ENCODE measurements at regions not wholly inside any gene's neighbourhood (a gene's known extent, or its start where the extent isn't known, plus 50 kb on each side); places are given as distances from the start of the nearest gene placed in this dataset.

DNA sequence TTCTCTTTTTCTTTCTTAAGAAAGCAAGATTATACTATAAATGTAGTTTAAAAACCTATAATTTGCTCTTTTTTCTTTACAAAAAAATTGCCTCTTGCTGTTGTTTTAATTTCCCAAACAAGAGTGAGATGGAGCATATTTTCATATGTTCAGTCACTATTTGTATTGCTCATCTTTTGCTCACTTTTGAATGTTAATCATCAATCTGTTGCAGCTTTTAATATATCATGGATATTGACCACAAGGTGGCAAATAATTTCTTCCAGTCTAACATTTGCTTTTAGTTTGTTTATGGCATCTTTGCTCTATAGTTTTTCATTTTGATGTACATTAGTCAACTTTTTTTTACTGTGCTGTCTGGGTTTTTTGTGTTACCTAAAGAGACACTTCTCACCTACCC is 112.6 kb upstream of the THRB start:
- no peaks in the 10 kb centered on the region for H3K4me1 Mint-ChIP-seq (ENCODE audit: unreplicated experiment)
- H3K4me3 Mint-ChIP-seq (ENCODE audit: unreplicated experiment), result no peak overlapping the region
- no peaks in the 10 kb centered on the region for H3K9me3 Mint-ChIP-seq (ENCODE audit: unreplicated experiment)
- TF ChIP-seq CTCF (IDR thresholded peaks at IDR 0.05), result no peak
- H3K27ac Mint-ChIP-seq (ENCODE audit: unreplicated experiment), result no peak overlapping the region
- H3K27me3 Mint-ChIP-seq (ENCODE audit: unreplicated experiment), result no peaks in the 10 kb centered on the region
- no peaks in the 10 kb centered on the region for H3K36me3 Mint-ChIP-seq (ENCODE audit: unreplicated experiment)
- no peak for DNase-seq (ENCODE audit: extremely low spot score, unreplicated experiment)

- DNase-seq (ENCODE audit: extremely low spot score, unreplicated experiment), result no peak
- Mint-ChIP-seq H3K36me3 (ENCODE audit: unreplicated experiment) (no peaks in the 10 kb centered on the region), H3K27me3 (ENCODE audit: unreplicated experiment) (no peaks in the 10 kb centered on the region), H3K9me3 (ENCODE audit: unreplicated experiment) (no peaks in the 10 kb centered on the region), H3K4me3 (ENCODE audit: unreplicated experiment) (no peak overlapping the region), H3K4me1 (ENCODE audit: unreplicated experiment) (no peaks in the 10 kb centered on the region), H3K27ac (ENCODE audit: unreplicated experiment) (no peak overlapping the region)
- TF ChIP-seq CTCF (IDR thresholded peaks at IDR 0.05), result no peak
Measured at GRCh38 chr3:24608701-24609390, 114.2 kb upstream of the THRB start.

DNA sequence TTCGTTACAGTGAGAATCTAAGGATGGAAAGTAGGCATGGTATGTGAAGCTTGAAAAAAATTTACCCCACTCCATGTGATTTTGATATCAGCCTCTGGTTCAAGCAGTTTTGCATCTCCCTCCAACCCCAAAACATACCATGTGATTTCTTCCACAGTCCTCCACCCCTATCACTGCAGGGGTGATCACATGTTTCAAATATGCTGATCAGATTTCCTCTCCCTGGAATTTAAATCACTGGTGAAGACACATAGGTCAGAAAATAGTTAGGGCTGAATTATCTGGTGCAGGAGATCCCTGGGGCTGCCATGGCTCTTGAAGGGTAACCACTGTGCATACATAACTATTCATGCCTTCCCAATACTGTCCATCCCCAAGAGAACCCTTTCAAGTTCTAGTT is 119.7 kb upstream of the THRB start:
- Mint-ChIP-seq H3K27ac (ENCODE audit: unreplicated experiment) (no peak overlapping the region), H3K36me3 (ENCODE audit: unreplicated experiment) (no peaks in the 10 kb centered on the region), H3K27me3 (ENCODE audit: unreplicated experiment) (peaks cover 4% of the 10 kb centered on the region), H3K9me3 (ENCODE audit: unreplicated experiment) (no peaks in the 10 kb centered on the region), H3K4me1 (ENCODE audit: unreplicated experiment) (peaks cover 3% of the 10 kb centered on the region), H3K4me3 (ENCODE audit: unreplicated experiment) (no peak overlapping the region)
- TF ChIP-seq CTCF (IDR thresholded peaks at IDR 0.05), result no peak
- no peak for DNase-seq (ENCODE audit: extremely low spot score, unreplicated experiment)

GRCh38 chr3:24615177-24615576 is 120.5 kb upstream of the THRB start:
- no peak for DNase-seq (ENCODE audit: extremely low spot score, unreplicated experiment)
- no peak for TF ChIP-seq CTCF (IDR thresholded peaks at IDR 0.05)
- H3K27me3 Mint-ChIP-seq (ENCODE audit: unreplicated experiment), result peaks cover 4% of the 10 kb centered on the region
- no peaks in the 10 kb centered on the region for H3K36me3 Mint-ChIP-seq (ENCODE audit: unreplicated experiment)
- no peaks in the 10 kb centered on the region for H3K9me3 Mint-ChIP-seq (ENCODE audit: unreplicated experiment)
- H3K4me1 Mint-ChIP-seq (ENCODE audit: unreplicated experiment), result peaks cover 3% of the 10 kb centered on the region
- H3K4me3 Mint-ChIP-seq (ENCODE audit: unreplicated experiment), result no peak overlapping the region
- no peak overlapping the region for H3K27ac Mint-ChIP-seq (ENCODE audit: unreplicated experiment)

DNA sequence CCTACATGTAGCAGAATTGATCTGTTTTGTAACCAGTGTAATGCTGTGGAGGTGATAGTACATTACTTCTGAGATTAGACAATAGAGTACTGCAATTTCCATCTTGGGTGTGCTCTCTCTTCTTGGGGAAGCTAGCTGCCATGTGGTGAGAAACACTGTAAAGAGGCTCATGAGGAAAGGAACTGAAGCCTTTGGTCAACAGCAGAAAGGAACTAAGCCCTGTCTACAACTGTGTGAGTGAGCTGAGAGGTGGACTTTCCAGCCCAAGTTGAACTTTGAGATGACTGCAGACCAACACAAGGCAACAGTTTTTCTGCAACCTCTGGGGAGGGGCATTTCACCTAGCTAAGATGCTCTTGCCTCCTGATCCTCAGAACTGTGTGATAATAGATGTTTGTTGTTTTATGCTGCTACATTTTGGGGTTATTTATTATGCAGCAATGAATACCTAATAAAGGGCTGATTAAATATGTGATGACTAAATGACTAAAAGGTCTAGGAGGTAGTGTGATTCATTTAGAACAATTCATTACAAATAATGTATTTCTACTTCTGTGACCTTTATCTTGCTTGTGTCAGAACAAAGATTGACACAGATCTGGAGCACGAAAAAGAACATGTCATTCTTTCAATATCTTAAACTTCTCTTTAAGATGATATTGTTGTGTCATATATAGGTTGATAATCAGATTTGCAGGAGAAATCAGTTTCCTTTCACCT is 121.6 kb upstream of the THRB start:
- Mint-ChIP-seq H3K27ac (ENCODE audit: unreplicated experiment) (no peak overlapping the region), H3K4me3 (ENCODE audit: unreplicated experiment) (no peak overlapping the region), H3K9me3 (ENCODE audit: unreplicated experiment) (no peaks in the 10 kb centered on the region), H3K4me1 (ENCODE audit: unreplicated experiment) (peaks cover 3% of the 10 kb centered on the region), H3K27me3 (ENCODE audit: unreplicated experiment) (peaks cover 4% of the 10 kb centered on the region), H3K36me3 (ENCODE audit: unreplicated experiment) (no peaks in the 10 kb centered on the region)
- no peak for DNase-seq (ENCODE audit: extremely low spot score, unreplicated experiment)
- no peak for TF ChIP-seq CTCF (IDR thresholded peaks at IDR 0.05)

Measured in osteocyte (in vitro differentiated cells).